GM21423 (cell line): ENCODE measurements at regions not wholly inside any gene's neighbourhood (a gene's known extent, or its start where the extent isn't known, plus 50 kb on each side); places are given as distances from the start of the nearest gene placed in this dataset.
"Not testable (repeated sequence)": the region's sequence is repeated elsewhere in the genome, so short reads cannot be mapped to it uniquely, and the experiment has no call there.

Experiments
- ATAC-seq: cut with Tn5 transposase; IDR thresholded peaks from one replicate; pipeline ENCODE4 v1.9.1; 2021; ENCODE audit warnings: mild to moderate bottlenecking, moderate library complexity; ENCODE audit not compliant: unreplicated experiment

- no peak for ATAC-seq
These were observed 285.0 kb upstream of the KCNH7 start for GRCh38 chr2:163123526-163123925.

GRCh38 chr2:163122257-163122656 lies 283.7 kb upstream of the KCNH7 start:
- no peak for ATAC-seq

GRCh38 chr2:163121483-163121882 lies 282.9 kb upstream of the KCNH7 start:
- no peak for ATAC-seq

GRCh38 chr2:163119966-163120365 lies 281.4 kb upstream of the KCNH7 start:
- ATAC-seq = no peak

GRCh38 chr2:163086940-163087339 lies 248.4 kb upstream of the KCNH7 start:
- ATAC-seq = no peak

GRCh38 chr2:163085366-163086024 lies 246.9 kb upstream of the KCNH7 start:
- ATAC-seq = not testable (repeated sequence)

- ATAC-seq = no peak
These were observed 243.2 kb upstream of the KCNH7 start for GRCh38 chr2:163081754-163082153.

GRCh38 chr2:163077241-163077640 lies 238.7 kb upstream of the KCNH7 start:
- no peak for ATAC-seq

GRCh38 chr2:163066085-163066484 lies 227.5 kb upstream of the KCNH7 start:
- ATAC-seq = no peak

- no peak for ATAC-seq
These were observed 224.0 kb upstream of the KCNH7 start for GRCh38 chr2:163062524-163062923.

GRCh38 chr2:163046615-163047014 lies 208.0 kb upstream of the KCNH7 start:
- no peak for ATAC-seq

- ATAC-seq = no peak
These were observed 207.3 kb upstream of the KCNH7 start for GRCh38 chr2:163045830-163046229.

GRCh38 chr2:163044114-163044513 lies 205.5 kb upstream of the KCNH7 start:
- ATAC-seq = no peak

- ATAC-seq = no peak
These were observed 204.6 kb upstream of the KCNH7 start for GRCh38 chr2:163043201-163043600.

- ATAC-seq = no peak
These were observed 200.7 kb upstream of the KCNH7 start for GRCh38 chr2:163039266-163039665.

- ATAC-seq = no peak
These were observed 190.2 kb upstream of the KCNH7 start for GRCh38 chr2:163028807-163029206.

- not testable (repeated sequence) for ATAC-seq
These were observed 187.7 kb upstream of the KCNH7 start for GRCh38 chr2:163026136-163026775.

- ATAC-seq = not testable (repeated sequence)
These were observed 178.3 kb upstream of the KCNH7 start for GRCh38 chr2:163016882-163017281.

- no peak for ATAC-seq
These were observed 172.4 kb upstream of the KCNH7 start for GRCh38 chr2:163011000-163011399.

GRCh38 chr2:163008642-163009041 lies 170.1 kb upstream of the KCNH7 start:
- no peak for ATAC-seq

GRCh38 chr2:162994718-162995117 lies 156.2 kb upstream of the KCNH7 start:
- ATAC-seq = no peak

- ATAC-seq = no peak
These were observed 154.3 kb upstream of the KCNH7 start for GRCh38 chr2:162992828-162993227.

GRCh38 chr2:162989507-162989906 lies 150.9 kb upstream of the KCNH7 start:
- ATAC-seq = no peak
